HEK293T (cell line): ENCODE measurements at regions not wholly inside any gene's neighbourhood (a gene's known extent, or its start where the extent isn't known, plus 50 kb on each side); places are given as distances from the start of the nearest gene placed in this dataset.

Source experiments
- CTCF ChIA-PET: fragments of 350-600 bp; formaldehyde crosslinking; extraction: SDS; loops from one replicate; lab custom pipeline; 2021; ENCODE audit warnings: antibody characterized with exemption, inconsistent platforms; lab: Yijun Ruan, JAX
- POLR2A ChIA-PET: fragments of 350-600 bp; formaldehyde crosslinking; extraction: SDS; loops from one replicate; lab custom pipeline; 2020; ENCODE audit warnings: antibody characterized with exemption, inconsistent platforms; lab: Yijun Ruan, JAX
- DNase-seq: peaks from one replicate; pipeline ENCODE4 v3.0.0; 2012; ENCODE audit warnings: mixed read lengths; ENCODE audit errors: extremely low spot score
- ARNT ChIP-seq: fragments of 450-650 bp; IDR thresholded peaks from 2 replicates; pipeline ENCODE4 v1.6.1; 2017; ENCODE audit warnings: mild to moderate bottlenecking
- BHLHE40 ChIP-seq: fragments of 450-650 bp; IDR thresholded peaks from 2 replicates; pipeline ENCODE4 v1.6.1; 2016; ENCODE audit warnings: mild to moderate bottlenecking, moderate library complexity, borderline replicate concordance
- CTBP1 ChIP-seq: fragments of 450-650 bp; IDR thresholded peaks from 2 replicates; pipeline ENCODE4 v1.6.1; 2016; ENCODE audit warnings: borderline replicate concordance
- ELF4 ChIP-seq: fragments of 450-650 bp; IDR thresholded peaks from 2 replicates; pipeline ENCODE4 v1.6.1; 2017; ENCODE audit warnings: antibody characterized with exemption
- FOXA1 ChIP-seq: fragments of 450-650 bp; IDR thresholded peaks from 2 replicates; pipeline ENCODE4 v1.6.1; 2016; ENCODE audit warnings: mild to moderate bottlenecking
- FOXK2 ChIP-seq: fragments of 450-650 bp; IDR thresholded peaks from 2 replicates; pipeline ENCODE4 v1.6.1; 2016; ENCODE audit warnings: mild to moderate bottlenecking
- FOXM1 ChIP-seq: fragments of 450-650 bp; IDR thresholded peaks from 2 replicates; pipeline ENCODE4 v1.6.1; 2017; ENCODE audit warnings: mild to moderate bottlenecking, borderline replicate concordance
- HDGF ChIP-seq: fragments of 450-650 bp; IDR thresholded peaks from 2 replicates; pipeline ENCODE4 v1.6.1; 2017; ENCODE audit warnings: antibody characterized with exemption, borderline replicate concordance
- L3MBTL2 ChIP-seq: fragments of 450-650 bp; conservative IDR thresholded peaks from 2 replicates; pipeline ENCODE4 v1.6.1; 2016; ENCODE audit warnings: mild to moderate bottlenecking
- LEF1 ChIP-seq: fragments of 450-650 bp; IDR thresholded peaks from 2 replicates; pipeline ENCODE4 v1.6.1; 2017; ENCODE audit warnings: mild to moderate bottlenecking, borderline replicate concordance
- NFRKB ChIP-seq: fragments of 450-650 bp; IDR thresholded peaks from 2 replicates; pipeline ENCODE4 v1.6.1; 2016; ENCODE audit warnings: mild to moderate bottlenecking, moderate library complexity
- SP1 ChIP-seq: fragments of 450-650 bp; IDR thresholded peaks from 2 replicates; pipeline ENCODE4 v1.6.1; 2017
- SUZ12 ChIP-seq: fragments of 450-650 bp; IDR thresholded peaks from 2 replicates; pipeline ENCODE4 v1.6.1; 2016; ENCODE audit warnings: mild to moderate bottlenecking
- TARDBP ChIP-seq: fragments of 450-650 bp; IDR thresholded peaks from 2 replicates; pipeline ENCODE4 v1.6.1; 2016
- ZNF384 ChIP-seq: fragments of 450-650 bp; IDR thresholded peaks from 2 replicates; pipeline ENCODE4 v1.6.1; 2016
- TF ChIP-seq, protein P1 (sequence below): fragments of 450-650 bp; IDR thresholded peaks from 2 replicates; pipeline ENCODE4 v1.6.1; 2016

DNA sequence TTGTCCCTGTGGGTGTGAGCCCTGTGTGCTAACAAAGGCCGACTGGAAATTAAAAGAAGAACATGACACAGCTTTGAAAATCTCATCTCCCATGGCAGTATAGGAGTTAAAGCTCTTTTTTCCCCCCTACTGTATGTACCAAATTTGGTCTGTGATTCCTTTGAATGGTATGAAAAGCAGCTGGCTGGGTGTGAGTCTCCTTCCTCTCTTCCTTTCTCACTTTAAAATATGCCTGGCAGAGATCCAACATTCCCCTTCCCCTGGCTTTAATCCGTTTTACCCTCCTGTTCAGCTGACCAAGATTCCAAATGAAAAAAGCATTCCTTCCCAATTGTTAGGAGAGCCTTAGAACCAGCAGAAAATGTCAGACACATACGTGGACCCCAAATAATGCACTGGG lies 225.0 kb upstream of the CELF2 start:
- TF ChIP-seq NFRKB = no peak
- no peak for TF ChIP-seq ARNT
- TF ChIP-seq SUZ12 = no peak
- no peak for TF ChIP-seq FOXK2
- no peak for TF ChIP-seq HDGF
- TF ChIP-seq SP1 = no peak
- TF ChIP-seq TARDBP = no peak
- no peak for TF ChIP-seq BHLHE40
- TF ChIP-seq FOXA1 = no peak
- TF ChIP-seq FOXM1 = no peak
- POLR2A ChIA-PET = interaction anchor here (0.6 kb wide), 1 partner anchor 13 kb away, joined by 3 read pairs; no protein-coding TSS in a partner anchor
- DNase-seq = no peak
- CTCF ChIA-PET = no interaction called here

DNA sequence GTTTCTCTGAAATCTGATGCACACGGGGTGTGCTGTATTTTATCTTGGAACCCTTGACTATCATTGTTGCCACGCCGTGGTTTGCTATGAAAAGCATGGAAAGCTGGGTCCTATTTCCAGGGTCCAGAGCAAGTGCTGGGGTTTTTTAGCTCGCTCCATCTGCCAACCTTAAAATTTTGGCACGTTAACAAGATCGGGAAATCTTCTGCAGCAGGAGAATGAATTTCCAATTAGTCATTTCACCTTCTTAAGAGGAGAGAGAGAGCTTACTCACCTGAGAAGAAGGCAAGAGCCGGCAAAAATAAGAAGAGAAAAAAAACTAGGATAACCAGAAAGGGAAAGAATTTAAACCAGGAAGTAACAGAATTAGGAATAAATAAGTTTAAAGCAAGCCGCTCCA lies 223.6 kb upstream of the CELF2 start:
- TF ChIP-seq ARNT = no peak
- no peak for TF ChIP-seq BHLHE40
- TF ChIP-seq CTBP1 = no peak
- no peak for TF ChIP-seq SP1
- TF ChIP-seq ZNF384 = no peak
- no peak for TF ChIP-seq FOXA1
- TF ChIP-seq, protein P1, sequence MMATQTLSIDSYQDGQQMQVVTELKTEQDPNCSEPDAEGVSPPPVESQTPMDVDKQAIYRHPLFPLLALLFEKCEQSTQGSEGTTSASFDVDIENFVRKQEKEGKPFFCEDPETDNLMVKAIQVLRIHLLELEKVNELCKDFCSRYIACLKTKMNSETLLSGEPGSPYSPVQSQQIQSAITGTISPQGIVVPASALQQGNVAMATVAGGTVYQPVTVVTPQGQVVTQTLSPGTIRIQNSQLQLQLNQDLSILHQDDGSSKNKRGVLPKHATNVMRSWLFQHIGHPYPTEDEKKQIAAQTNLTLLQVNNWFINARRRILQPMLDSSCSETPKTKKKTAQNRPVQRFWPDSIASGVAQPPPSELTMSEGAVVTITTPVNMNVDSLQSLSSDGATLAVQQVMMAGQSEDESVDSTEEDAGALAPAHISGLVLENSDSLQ = no peak
- POLR2A ChIA-PET = no interaction called here
- no peak for DNase-seq
- CTCF ChIA-PET = no interaction called here

DNA sequence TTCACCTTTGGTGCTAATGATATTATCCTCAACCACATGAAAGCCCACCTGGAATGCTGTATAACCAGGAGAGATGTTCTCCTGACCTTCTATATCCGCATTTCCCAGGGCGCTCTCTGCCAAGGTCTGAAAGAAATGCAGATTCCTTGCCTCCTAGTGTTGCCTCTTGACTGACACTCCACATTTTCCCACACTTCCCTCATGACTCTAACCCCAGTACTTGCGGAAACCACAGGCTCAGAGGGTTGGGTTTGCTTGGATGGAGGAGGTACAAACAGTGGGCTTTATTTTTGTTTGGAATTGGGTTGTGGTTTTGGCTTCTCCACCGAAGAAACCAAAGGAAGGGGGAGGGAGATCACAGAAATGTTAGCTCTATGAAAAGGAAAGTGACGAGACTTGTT lies 222.9 kb upstream of the CELF2 start:
- no peak for TF ChIP-seq HDGF
- TF ChIP-seq FOXA1 = no peak
- no peak for TF ChIP-seq ARNT
- no peak for TF ChIP-seq LEF1
- no peak for TF ChIP-seq L3MBTL2
- no peak for TF ChIP-seq SUZ12
- no peak for TF ChIP-seq SP1
- no peak for TF ChIP-seq CTBP1
- TF ChIP-seq TARDBP = no peak
- no peak for TF ChIP-seq NFRKB
- TF ChIP-seq ELF4 = no peak
- ChIA-PET CTCF (no interaction called here), POLR2A (no interaction called here)
- DNase-seq = no peak

DNA sequence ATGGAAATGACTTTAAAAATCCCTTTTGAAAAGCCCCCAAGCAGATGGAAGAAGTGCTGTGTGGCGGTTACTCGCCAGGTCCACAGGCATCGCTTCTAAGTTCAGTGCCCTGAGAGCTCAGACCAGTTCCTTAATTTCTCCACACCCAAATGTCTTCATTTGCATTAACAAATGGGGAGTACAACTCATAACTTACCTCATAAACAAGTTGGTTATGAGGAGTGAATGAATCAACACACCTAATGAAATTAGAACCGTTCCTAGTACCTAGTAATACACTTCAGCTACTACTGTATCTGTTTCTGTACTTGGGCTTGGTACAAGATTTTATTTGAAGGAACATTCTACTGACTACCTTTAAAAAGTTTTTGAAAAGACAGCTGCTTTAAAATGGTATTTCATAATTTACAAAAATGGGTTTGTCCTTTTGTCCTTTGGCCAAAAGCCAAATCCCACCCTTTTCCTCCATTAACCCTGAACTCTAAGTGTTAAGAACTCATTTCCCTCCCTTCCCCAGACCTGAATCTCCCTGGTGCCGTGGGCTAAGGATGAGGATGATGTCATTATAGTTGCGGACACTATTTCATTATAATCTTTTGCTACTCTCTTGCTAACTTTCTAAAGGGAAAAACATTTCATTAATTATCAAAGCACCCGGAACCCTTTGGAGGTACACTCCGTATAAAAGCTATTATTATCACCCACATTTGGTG lies 221.5 kb upstream of the CELF2 start:
- no peak for TF ChIP-seq SP1
- TF ChIP-seq, protein P1 = no peak
- TF ChIP-seq LEF1 = no peak
- no peak for TF ChIP-seq ARNT
- TF ChIP-seq BHLHE40 = no peak
- TF ChIP-seq TARDBP = no peak
- no peak for TF ChIP-seq HDGF
- no peak for TF ChIP-seq ZNF384
- no peak for TF ChIP-seq FOXM1
- TF ChIP-seq FOXK2 = no peak
- no peak for TF ChIP-seq FOXA1
- no peak for TF ChIP-seq CTBP1
- no peak for TF ChIP-seq L3MBTL2
- TF ChIP-seq NFRKB = no peak
- no peak for TF ChIP-seq ELF4
- TF ChIP-seq SUZ12 = no peak
- CTCF ChIA-PET = no interaction called here

DNA sequence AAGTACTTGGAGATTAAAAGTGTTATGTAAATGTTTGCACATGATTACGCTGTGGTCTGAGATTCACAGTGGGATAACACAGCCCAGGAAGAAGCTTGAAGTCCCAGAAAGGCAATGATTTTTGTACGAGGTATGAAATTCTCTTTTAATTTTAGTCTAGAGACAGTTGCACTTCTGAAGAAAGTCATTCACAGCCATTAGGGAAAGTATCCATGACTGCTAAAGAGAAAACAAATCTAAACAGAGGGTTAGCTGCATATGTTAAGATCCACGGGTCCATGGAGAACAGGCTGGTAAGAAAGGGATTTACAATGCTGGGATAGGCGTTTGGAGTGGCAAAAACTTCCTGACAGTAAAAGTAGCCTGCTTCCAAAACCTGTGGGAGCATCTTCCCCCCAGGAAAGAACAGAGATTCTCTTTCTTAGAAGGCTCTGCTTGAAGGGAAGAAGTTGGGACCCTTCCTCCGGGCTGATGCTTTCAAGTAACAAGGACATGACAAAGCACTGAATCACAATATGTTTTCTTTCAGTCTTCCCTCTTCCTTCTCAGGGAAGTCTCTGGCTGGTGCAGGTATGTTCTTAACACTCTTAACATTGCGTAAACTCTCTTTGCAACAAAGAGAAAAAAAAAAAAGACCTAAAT lies 220.8 kb upstream of the CELF2 start:
- DNase-seq = no peak
- ChIA-PET POLR2A (no interaction called here), CTCF (interaction anchor here (0.5 to 0.6 kb wide), 2 partner anchors 60 to 1216 kb away, joined by 3 to 4 read pairs; no protein-coding TSS in a partner anchor)
- TF ChIP-seq ELF4 = no peak
- TF ChIP-seq BHLHE40 = no peak
- TF ChIP-seq ARNT = no peak
- TF ChIP-seq ZNF384 = no peak
- TF ChIP-seq HDGF = no peak
- TF ChIP-seq L3MBTL2 = no peak
- TF ChIP-seq FOXM1 = no peak
- TF ChIP-seq SP1 = no peak
- no peak for TF ChIP-seq CTBP1
- TF ChIP-seq, protein P1 = no peak
- TF ChIP-seq SUZ12 = no peak
- TF ChIP-seq TARDBP = no peak
- no peak for TF ChIP-seq FOXK2
- TF ChIP-seq NFRKB = no peak
- TF ChIP-seq FOXA1 = no peak
- TF ChIP-seq LEF1 = no peak

More for the DNA sequence above, 221.5 kb upstream of the CELF2 start:
- no peak for DNase-seq
- POLR2A ChIA-PET = no interaction called here

DNA sequence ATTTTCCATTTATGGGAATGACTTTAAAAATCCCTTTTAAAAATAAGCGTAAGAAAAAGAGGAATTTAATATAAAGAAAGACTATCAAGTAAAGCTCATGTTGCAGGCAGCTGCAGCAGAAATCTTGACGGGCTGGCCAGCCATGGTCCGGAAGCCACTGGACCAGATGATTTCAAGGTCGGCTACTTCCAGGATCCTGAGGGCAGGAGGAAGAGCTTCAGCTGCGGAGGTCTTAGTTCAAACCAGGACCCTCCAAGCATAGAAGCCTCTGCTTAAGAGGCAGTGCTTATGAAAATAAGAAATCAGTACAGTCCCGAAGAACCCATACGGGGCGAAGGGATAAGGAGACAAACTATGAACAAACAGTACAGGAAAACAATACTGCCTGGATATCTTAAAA lies 220.2 kb upstream of the CELF2 start:
- CTCF ChIA-PET = interaction anchor here (0.6 kb wide), 1 partner anchor 60 kb away, joined by 4 read pairs; no protein-coding TSS in a partner anchor
- TF ChIP-seq L3MBTL2 = no peak
- TF ChIP-seq FOXA1 = no peak
- TF ChIP-seq ZNF384 = no peak
- TF ChIP-seq ELF4 = no peak
- TF ChIP-seq BHLHE40 = no peak
- TF ChIP-seq LEF1 = no peak
- TF ChIP-seq, protein P1 = no peak
- no peak for TF ChIP-seq NFRKB
- no peak for TF ChIP-seq FOXM1
- no peak for TF ChIP-seq SUZ12
- TF ChIP-seq CTBP1 = no peak
- TF ChIP-seq ARNT = no peak
- TF ChIP-seq FOXK2 = no peak
- no peak for TF ChIP-seq HDGF
- no peak for TF ChIP-seq SP1
- no peak for TF ChIP-seq TARDBP
- DNase-seq = no peak
- POLR2A ChIA-PET = no interaction called here
